ENCODE measurements at regions not wholly inside any gene's neighbourhood (a gene's known extent, or its start where the extent isn't known, plus 50 kb on each side); places are given as distances from the start of the nearest gene placed in this dataset.

DNA sequence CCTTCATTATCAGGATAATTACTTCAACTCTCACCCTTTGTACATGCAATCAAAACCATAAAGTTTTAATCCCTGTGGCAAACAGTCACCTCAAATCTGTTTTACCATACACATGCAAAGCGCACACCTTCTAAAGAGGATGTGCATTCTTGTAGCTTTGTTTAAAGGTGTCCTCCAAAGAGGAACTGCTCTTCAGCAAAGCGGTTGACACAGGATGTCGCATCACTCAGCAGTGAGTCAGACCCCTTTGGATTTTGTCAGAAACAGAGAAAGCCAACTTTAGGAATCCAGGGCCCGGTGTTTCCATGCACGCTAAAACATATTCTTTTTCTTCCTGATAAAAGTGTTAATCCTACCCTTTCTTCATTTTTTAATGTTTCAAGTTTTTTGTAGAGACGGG lies 268.3 kb upstream of the ARID1B start:
- H3K4me1 Mint-ChIP-seq, result no peaks in the 10 kb centered on the region
- CTCF ChIA-PET, result no interaction called here
- no peak for DNase-seq
- peaks cover 4% of the 10 kb centered on the region for H3K27me3 Mint-ChIP-seq
- no peaks in the 10 kb centered on the region for H3K9me3 Mint-ChIP-seq
- H3K4me3 Mint-ChIP-seq, result no peak overlapping the region
- no peak overlapping the region for H3K27ac Mint-ChIP-seq
- H3K36me3 Mint-ChIP-seq, result no peaks in the 10 kb centered on the region

DNA sequence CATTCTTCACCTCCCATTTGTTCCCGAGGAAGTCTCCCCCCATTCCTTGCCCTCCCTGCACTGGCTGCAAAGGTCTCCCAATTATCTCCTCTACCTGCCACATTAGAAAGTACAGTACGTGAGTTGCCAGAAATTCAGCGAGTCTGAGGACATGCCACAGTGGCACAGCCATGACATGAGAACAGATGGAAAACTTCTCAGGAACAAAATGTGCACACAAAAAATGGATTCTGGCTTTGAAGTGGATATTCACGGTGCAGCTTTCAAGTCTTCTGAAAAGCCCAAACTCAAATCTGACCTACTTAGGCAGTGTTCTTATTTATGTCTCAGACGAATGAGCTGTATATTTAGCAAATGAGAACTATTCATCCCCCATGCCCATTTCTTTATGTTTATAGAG lies 269.1 kb upstream of the ARID1B start:
- no peak overlapping the region for H3K27ac Mint-ChIP-seq
- peaks cover 4% of the 10 kb centered on the region for H3K27me3 Mint-ChIP-seq
- no peaks in the 10 kb centered on the region for H3K4me1 Mint-ChIP-seq
- DNase-seq, result no peak
- H3K9me3 Mint-ChIP-seq, result no peaks in the 10 kb centered on the region
- CTCF ChIA-PET, result no interaction called here
- H3K4me3 Mint-ChIP-seq, result no peak overlapping the region
- no peaks in the 10 kb centered on the region for H3K36me3 Mint-ChIP-seq

DNA sequence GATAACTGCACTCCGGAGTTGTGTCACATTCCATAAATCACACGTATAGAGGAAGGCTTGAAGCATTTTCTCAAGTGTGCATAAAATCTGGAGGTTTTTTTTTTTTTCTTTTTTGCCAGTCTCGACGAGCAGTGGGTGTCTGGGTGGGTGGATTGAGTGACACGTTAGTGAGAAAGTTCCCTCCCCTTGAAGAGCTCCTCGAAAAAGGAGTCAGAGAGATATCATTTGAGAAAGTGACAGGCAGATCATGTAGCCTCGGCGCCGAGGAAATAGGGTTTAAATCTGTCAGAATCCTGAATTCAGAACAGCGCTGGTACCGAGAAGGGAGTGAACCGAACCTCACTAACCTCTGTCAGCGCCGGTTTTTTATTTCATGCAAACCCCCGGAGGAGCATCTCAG lies 269.5 kb upstream of the ARID1B start:
- no peaks in the 10 kb centered on the region for H3K4me1 Mint-ChIP-seq
- no peak overlapping the region for H3K27ac Mint-ChIP-seq
- CTCF ChIA-PET, result no interaction called here
- H3K36me3 Mint-ChIP-seq, result no peaks in the 10 kb centered on the region
- peaks cover 4% of the 10 kb centered on the region for H3K27me3 Mint-ChIP-seq
- H3K9me3 Mint-ChIP-seq, result no peaks in the 10 kb centered on the region
- no peak for DNase-seq
- H3K4me3 Mint-ChIP-seq, result no peak overlapping the region

DNA sequence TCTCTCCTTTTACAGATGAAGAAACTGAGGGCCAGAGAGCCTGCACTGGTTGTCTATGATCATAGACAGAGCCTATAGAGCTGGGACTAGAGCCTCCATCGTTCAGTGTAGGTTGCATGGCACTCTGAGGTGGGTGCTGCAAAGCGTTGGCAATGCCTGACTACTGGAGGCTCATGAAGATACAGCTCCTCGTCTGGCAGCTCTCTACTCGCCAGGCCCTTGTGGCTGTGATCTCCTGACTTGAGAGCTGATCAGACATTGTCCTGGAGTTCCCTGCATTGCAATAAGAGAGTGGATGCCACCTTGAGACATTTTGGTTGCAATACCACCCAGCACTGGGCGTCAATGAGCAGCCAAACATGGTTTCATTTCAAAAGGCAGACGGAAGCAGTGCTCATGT lies 270.1 kb upstream of the ARID1B start:
- CTCF ChIA-PET, result no interaction called here
- Mint-ChIP-seq H3K9me3 (no peaks in the 10 kb centered on the region), H3K36me3 (no peaks in the 10 kb centered on the region), H3K27me3 (peaks cover 4% of the 10 kb centered on the region), H3K27ac (no peak overlapping the region), H3K4me3 (no peak overlapping the region), H3K4me1 (no peaks in the 10 kb centered on the region)
- DNase-seq, result no peak

DNA sequence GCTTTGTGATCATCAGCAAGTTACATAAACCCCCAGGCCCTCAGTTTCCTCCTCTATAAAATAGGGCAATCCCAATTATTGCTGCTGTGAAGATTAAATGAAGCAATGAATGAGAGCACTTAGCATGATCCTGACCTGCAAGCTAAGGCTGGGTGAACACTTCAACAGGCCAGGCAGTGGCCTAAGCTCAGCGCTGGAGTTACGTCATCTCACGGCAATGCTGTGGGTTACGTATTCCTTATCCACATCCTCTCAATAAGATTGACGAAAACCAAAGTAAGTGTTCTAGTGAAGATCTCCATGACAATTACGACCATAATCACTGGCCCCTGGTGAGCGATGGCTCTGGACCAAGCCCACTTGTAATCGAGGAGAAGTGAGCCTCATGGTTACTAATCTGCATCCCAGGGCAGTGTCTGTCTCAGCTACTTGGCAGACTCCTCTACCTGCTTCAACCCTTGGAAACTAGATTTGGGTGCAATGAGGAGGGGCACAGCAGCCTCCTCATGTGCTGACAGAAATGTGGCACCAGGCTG lies 274.1 kb upstream of the ARID1B start:
- no peak overlapping the region for H3K4me3 Mint-ChIP-seq
- no peaks in the 10 kb centered on the region for H3K4me1 Mint-ChIP-seq
- no peak overlapping the region for H3K27ac Mint-ChIP-seq
- CTCF ChIA-PET, result no interaction called here
- DNase-seq, result no peak
- H3K9me3 Mint-ChIP-seq, result peaks cover 1% of the 10 kb centered on the region
- no peaks in the 10 kb centered on the region for H3K36me3 Mint-ChIP-seq
- H3K27me3 Mint-ChIP-seq, result no peaks in the 10 kb centered on the region

DNA sequence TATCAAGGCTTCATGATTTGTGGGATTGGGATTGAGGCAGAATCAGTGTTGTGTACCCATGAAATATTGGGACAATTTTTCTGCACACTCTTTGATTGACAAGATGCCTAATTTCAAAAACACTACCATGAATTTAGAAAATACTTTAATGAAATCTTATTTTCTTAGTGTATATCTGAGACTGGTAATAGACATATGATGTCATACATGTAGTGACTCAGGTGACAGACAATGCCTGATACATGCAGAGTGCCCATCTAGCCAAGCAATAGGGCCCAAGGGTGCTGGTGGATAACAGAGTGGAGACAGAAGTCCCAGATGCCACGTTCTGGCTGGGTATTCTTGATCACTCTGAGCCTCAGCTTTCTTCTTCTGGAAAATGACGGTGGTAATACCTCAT lies 279.6 kb upstream of the ARID1B start:
- DNase-seq, result no peak
- CTCF ChIA-PET, result no interaction called here
- no peaks in the 10 kb centered on the region for H3K36me3 Mint-ChIP-seq
- H3K4me3 Mint-ChIP-seq, result no peak overlapping the region
- peaks cover 1% of the 10 kb centered on the region for H3K9me3 Mint-ChIP-seq
- peaks cover 4% of the 10 kb centered on the region for H3K27me3 Mint-ChIP-seq
- no peaks in the 10 kb centered on the region for H3K4me1 Mint-ChIP-seq
- no peak overlapping the region for H3K27ac Mint-ChIP-seq

DNA sequence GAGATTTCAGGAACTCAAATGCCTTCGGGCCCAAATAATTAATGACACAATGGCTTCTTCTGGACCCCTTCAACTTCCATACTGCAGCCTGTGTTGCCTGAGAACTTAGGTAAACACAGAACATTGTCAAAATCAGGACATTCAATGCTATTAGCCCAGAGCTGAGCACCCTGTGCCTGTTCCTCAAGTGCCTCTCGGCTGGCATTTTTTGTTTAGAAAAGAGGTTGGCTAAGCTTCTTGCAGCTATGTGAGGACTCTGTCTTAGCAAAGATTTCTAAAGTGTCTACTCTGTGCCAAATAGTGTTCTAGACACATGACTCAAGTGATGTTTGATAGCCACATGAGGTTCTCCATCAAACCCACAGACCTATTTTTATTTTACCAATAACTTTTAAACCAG lies 289.3 kb upstream of the ARID1B start:
- CTCF ChIA-PET, result no interaction called here
- no peak overlapping the region for H3K4me3 Mint-ChIP-seq
- H3K27ac Mint-ChIP-seq, result no peak overlapping the region
- H3K36me3 Mint-ChIP-seq, result no peaks in the 10 kb centered on the region
- peaks cover 3% of the 10 kb centered on the region for H3K9me3 Mint-ChIP-seq
- H3K4me1 Mint-ChIP-seq, result no peaks in the 10 kb centered on the region
- no peak for DNase-seq
- H3K27me3 Mint-ChIP-seq, result no peaks in the 10 kb centered on the region

DNA sequence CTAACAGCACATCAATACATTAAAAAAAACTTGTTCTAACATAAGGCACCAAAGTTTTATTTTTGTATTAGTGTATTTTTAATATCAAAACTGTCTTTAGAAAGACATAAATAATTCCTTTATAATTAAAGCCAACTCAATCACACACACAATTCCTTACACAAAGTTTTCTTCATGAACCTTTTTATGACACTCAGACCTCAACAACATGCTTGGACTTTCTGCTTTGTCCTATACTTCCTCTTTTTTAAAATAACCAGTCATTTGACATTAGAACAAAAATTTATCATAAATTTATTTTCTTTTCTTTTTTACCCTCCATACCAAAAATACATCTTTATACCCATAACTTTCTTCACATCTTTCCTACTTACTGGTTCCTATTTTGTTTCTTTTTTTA lies 292.0 kb upstream of the ARID1B start:
- H3K36me3 Mint-ChIP-seq, result no peaks in the 10 kb centered on the region
- no peaks in the 10 kb centered on the region for H3K27me3 Mint-ChIP-seq
- H3K9me3 Mint-ChIP-seq, result peaks cover 1% of the 10 kb centered on the region
- H3K27ac Mint-ChIP-seq, result no peak overlapping the region
- no peak overlapping the region for H3K4me3 Mint-ChIP-seq
- no peak for DNase-seq
- CTCF ChIA-PET, result no interaction called here
- no peaks in the 10 kb centered on the region for H3K4me1 Mint-ChIP-seq

DNA sequence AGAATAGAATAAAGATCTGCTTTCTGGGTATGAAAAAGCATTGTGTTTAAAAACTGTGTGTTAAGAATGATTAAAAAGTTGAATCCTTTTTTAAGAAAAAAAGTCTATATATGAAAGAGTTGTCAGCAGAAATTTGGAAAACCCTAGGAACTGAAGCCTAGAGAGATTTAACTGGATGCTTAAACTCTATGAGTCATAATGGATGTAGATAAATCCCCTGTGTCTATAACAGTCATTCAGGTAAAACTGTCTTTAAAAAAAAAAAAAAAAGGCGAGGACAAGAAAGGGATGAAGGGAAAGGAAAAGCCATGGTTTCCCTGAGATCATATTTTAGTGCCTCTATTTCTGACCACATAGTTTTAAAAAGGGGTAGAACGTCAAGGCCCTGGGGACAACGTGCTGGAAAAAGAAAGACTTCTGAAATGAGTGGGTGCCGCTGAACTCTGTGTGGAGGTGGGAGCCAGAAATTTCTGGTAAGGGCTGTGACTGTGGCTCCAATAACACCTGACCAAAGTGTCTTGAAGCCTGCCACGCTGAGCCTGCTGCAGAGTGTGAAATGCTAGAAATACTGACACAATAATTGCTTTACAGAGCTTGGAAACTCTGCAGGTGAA lies 302.6 kb upstream of the ARID1B start:
- DNase-seq, result no peak
- CTCF ChIA-PET, result no interaction called here
- peaks cover 4% of the 10 kb centered on the region for H3K27me3 Mint-ChIP-seq

DNA sequence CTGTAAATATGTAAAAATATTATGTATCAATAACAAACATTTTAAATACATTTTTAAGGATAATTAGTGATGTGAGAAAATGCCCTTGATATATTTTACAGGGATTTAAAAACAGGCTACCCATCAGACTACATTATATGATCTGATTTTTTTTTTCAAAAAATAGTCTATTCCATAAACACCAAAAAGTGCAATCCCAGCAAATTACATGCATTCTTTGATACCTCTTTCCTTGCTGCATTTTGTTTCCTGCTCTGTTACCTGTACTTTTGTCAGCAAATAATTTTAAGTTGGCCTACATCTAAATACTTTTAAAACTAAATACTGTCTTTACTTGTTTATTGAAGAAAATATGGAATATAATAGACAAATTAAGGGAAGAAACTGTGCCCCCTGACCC lies 306.2 kb upstream of the ARID1B start:
- Mint-ChIP-seq H3K9me3 (no peaks in the 10 kb centered on the region), H3K4me1 (peaks cover 4% of the 10 kb centered on the region), H3K27ac (no peak overlapping the region), H3K36me3 (no peaks in the 10 kb centered on the region), H3K27me3 (peaks cover 4% of the 10 kb centered on the region), H3K4me3 (no peak overlapping the region)
- no peak for DNase-seq
- CTCF ChIA-PET, result no interaction called here

More for the DNA sequence above, 302.6 kb upstream of the ARID1B start:
- Mint-ChIP-seq H3K4me1 (peaks cover 4% of the 10 kb centered on the region), H3K27ac (no peak overlapping the region), H3K9me3 (no peaks in the 10 kb centered on the region), H3K4me3 (no peak overlapping the region), H3K36me3 (no peaks in the 10 kb centered on the region)

DNA sequence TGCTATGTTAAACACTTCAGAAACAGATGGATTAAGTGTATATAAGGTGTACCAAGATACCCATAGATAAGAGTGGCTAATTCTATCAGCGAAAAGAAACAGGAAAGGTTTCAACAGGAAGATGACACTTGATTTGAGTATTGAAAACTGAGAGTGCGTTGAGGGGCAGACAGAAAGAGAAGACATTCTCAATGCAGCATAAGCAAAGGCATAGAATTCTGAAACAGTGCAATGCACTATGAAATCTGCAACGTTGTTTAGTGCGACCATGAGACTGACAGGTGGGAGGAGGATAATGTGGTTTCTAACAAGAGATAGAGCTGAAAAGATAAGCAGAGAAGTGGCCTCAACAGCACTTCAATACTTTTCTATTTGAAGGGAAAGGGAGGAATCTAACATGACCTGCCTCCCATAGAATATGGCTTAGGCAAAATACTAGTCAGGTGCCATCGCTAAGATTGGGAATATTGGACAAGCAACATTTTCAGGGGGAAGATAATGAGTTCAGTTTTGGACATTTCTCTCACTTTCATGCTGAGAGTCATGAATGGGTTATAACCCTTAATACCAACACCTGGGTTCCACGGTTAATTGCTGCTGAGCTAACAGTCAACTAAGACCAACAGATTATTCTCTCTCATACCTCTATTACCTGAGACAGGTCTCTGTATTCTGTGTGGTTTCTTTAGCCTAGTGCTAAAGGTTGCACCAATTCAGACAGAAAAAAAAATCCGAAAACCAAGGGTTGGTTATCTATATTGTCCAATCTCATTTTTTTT lies 312.9 kb upstream of the ARID1B start:
- Mint-ChIP-seq H3K27me3 (no peaks in the 10 kb centered on the region), H3K27ac (no peak overlapping the region), H3K9me3 (peaks cover 2% of the 10 kb centered on the region), H3K4me3 (no peak overlapping the region), H3K36me3 (no peaks in the 10 kb centered on the region), H3K4me1 (no peaks in the 10 kb centered on the region)
- CTCF ChIA-PET, result no interaction called here
- no peak for DNase-seq

DNA sequence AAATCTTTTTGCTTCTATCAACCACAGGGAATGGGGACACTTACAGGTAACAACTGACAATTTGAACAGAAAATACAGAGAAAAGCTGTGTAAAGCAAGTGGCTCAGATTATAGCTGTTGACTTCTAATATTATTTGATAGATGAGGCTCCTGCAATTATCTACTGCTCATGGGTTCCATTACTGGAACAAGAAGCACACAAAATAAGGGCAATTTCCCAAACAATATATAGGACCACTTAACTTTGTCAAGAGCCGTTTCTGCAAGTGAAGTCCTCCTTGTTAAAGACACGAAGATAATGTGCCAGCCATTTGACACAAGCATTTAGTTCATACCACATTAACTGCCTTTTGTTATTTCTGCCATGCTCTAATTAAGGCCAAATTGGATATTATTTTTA lies 315.5 kb upstream of the ARID1B start:
- Mint-ChIP-seq H3K36me3 (no peaks in the 10 kb centered on the region), H3K9me3 (peaks cover 2% of the 10 kb centered on the region), H3K4me3 (no peak overlapping the region), H3K27ac (no peak overlapping the region), H3K4me1 (no peaks in the 10 kb centered on the region), H3K27me3 (no peaks in the 10 kb centered on the region)
- no peak for DNase-seq
- CTCF ChIA-PET, result no interaction called here

DNA sequence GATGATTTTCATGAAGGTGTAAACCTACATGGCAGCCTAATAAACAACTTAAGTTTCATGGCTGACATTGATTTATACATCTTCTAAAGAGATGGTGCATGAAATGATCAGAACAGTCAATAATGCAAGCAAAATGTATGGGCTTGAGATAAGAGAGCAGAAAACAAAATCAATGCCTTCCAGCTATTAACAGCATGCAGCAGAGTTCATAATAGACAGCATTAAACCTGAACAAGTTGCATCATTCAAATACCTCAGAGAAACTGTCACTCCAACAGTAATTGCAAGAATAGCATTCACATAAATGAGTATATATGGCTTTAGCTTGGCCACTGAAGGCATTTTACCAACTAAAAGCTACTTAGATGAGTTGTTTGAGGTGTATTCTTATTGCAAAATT lies 319.6 kb upstream of the ARID1B start:
- Mint-ChIP-seq H3K36me3 (no peaks in the 10 kb centered on the region), H3K4me3 (no peak overlapping the region), H3K27me3 (no peaks in the 10 kb centered on the region), H3K9me3 (no peaks in the 10 kb centered on the region), H3K4me1 (no peaks in the 10 kb centered on the region), H3K27ac (no peak overlapping the region)
- CTCF ChIA-PET, result no interaction called here
- no peak for DNase-seq

DNA sequence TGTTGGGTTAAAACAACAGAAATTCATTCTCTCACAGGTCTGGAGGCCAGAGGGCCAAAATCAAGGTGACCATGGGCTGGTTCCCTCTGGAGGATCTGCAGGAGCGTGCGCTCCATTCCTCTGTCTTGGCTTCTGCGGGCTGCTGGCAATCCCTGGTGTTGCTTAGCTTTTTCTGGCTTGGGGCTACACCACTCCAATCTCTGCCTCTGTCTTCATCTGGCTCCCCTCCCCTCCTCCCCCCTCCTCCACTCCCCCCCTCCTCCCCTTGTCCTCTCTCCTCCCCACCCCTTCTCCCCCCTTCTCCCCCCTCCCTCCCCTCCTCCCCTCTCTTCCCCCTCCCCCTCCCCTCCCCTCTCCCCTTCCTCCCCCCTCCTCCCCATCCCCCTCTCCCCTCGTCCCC lies 321.3 kb upstream of the ARID1B start:
- no peaks in the 10 kb centered on the region for H3K4me1 Mint-ChIP-seq
- CTCF ChIA-PET, result no interaction called here
- no peaks in the 10 kb centered on the region for H3K9me3 Mint-ChIP-seq
- no peak for DNase-seq
- H3K27me3 Mint-ChIP-seq, result no peaks in the 10 kb centered on the region
- H3K27ac Mint-ChIP-seq, result no peak overlapping the region
- H3K36me3 Mint-ChIP-seq, result no peaks in the 10 kb centered on the region
- H3K4me3 Mint-ChIP-seq, result no peak overlapping the region

DNA sequence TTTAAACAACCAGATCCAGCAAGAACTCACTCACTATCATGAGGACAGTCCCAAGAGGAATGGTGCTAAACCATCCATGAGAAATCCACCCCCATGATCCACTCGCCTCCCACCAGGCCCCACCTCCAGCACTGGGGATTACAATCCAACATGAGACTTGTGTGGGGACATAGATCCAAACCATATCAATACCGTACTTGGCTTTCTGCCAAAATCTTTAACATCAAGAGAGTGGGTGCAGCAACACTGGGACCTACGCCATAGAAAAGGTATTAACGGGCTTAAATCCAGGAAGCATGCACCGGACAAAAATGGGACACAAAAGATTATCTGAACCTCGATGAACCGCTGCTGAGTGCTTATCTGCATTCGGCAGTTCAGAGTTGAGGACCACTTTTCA lies 322.3 kb upstream of the ARID1B start:
- Mint-ChIP-seq H3K27ac (no peak overlapping the region), H3K27me3 (no peaks in the 10 kb centered on the region), H3K4me1 (no peaks in the 10 kb centered on the region), H3K9me3 (no peaks in the 10 kb centered on the region), H3K36me3 (no peaks in the 10 kb centered on the region), H3K4me3 (no peak overlapping the region)
- no peak for DNase-seq
- CTCF ChIA-PET, result no interaction called here
